ENCODE measurements at regions not wholly inside any gene's neighbourhood (a gene's known extent, or its start where the extent isn't known, plus 50 kb on each side); places are given as distances from the start of the nearest gene placed in this dataset.

GRCh38 chr2:129754421-129754820, 225.0 kb upstream of the RAB6C start:
- no peak for DNase-seq (ENCODE audit: low read depth)

GRCh38 chr2:129754831-129755230, 224.6 kb upstream of the RAB6C start:
- DNase-seq (ENCODE audit: low read depth): no peak

GRCh38 chr2:129755786-129756185, 223.7 kb upstream of the RAB6C start:
- no peak for DNase-seq (ENCODE audit: low read depth)

DNA sequence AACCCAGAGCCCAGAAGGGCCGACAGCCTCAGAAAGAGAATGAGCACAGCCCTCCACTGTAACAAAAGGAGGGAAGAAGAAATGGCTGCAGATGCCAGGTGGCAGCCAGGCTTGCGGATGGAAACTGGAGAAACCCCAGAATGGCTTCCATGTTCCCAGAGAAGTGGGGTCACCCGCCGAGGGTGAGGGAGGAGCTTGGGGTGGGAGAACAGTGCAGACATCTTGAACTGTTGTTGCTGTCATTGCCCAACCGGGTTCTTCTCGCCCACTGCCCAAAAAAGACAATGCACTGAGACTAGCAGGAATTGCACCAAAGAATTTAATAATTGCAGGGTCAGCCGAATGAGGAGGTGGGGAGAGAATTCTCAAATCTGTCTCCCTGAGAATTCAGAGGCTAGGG, 223.2 kb upstream of the RAB6C start:
- no peak for DNase-seq (ENCODE audit: low read depth)

- DNase-seq (ENCODE audit: low read depth): no peak
These were observed 222.0 kb upstream of the RAB6C start for GRCh38 chr2:129757366-129757914.

GRCh38 chr2:129757915-129758783, 221.3 kb upstream of the RAB6C start:
- no peak for DNase-seq (ENCODE audit: low read depth)

DNA sequence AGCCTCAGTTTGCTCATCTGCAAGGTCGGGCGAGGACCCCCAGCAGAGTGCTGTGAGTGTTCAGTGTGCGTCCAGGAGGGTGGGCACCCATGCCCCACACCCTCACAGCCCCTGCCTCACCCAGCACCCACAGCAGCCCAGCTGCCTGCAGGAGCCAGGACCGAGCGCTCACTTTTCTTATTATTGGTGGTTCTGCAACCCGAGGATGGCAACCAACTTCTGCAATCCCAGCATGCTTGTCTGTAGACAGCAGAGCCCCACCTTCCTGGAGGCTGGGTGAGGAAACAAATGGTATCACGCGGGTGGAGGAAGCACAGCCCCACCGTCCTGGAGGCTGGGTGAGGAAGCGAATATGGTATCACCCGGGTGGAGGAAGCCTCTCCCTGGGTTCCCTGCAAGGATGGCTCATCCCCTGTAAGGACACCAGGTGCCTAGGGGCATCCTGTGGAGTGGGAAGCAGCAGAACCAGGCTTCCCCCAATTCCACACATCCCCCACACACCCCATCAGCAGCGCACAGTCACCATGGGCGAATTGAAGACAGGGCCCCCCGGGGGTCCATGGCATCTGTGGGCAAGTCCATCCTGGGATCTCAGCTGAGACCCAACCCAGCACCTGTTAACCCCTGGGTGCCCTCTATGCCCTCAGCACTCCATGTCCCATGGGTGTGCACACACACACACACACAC, 220.5 kb upstream of the RAB6C start:
- no peak for DNase-seq (ENCODE audit: low read depth)

GRCh38 chr2:129759472-129760010, 219.9 kb upstream of the RAB6C start:
- DNase-seq (ENCODE audit: low read depth): no peak

- no peak for DNase-seq (ENCODE audit: low read depth)
These were observed 218.8 kb upstream of the RAB6C start for GRCh38 chr2:129760669-129761068.

GRCh38 chr2:129761569-129762021, 217.9 kb upstream of the RAB6C start:
- DNase-seq (ENCODE audit: low read depth): no peak

DNA sequence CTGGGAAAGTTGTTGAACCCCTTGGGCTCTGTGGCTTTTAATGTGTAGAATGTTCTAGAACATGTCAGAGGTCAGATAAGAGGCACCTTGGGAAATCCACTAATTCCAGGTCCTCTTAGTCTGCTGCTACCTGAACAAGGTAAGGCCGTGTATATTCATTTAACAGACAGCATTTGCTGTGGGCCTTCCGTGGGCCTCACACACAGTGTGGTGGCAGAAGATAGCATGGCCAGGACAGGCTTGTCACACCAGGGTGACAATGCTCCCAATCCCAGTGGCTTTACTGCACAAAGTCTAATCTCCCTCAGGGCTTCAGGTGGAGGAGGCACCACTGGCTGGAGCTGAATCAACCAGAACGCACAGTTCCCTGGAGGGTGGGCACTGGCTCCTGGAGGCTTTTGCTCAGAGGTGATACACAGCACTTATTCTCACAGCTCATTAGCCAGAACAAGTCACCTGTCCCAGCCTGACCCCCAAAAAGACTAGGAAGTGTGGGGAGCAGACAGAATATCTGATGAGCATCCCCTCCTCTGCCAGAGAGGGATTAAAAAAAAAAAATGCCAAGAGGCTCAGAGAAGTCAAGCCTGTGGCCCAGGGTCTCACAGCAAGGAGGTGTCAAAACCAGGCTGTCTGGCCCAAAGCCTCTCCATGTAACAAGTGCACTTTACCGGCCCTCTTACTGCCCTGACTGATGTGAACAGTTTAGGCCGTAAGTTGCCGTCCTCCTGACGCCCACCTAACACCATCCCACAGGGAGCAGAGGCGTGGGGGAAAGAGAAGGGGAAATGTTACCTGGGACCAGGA, 216.9 kb upstream of the RAB6C start:
- DNase-seq (ENCODE audit: low read depth): no peak

DNA sequence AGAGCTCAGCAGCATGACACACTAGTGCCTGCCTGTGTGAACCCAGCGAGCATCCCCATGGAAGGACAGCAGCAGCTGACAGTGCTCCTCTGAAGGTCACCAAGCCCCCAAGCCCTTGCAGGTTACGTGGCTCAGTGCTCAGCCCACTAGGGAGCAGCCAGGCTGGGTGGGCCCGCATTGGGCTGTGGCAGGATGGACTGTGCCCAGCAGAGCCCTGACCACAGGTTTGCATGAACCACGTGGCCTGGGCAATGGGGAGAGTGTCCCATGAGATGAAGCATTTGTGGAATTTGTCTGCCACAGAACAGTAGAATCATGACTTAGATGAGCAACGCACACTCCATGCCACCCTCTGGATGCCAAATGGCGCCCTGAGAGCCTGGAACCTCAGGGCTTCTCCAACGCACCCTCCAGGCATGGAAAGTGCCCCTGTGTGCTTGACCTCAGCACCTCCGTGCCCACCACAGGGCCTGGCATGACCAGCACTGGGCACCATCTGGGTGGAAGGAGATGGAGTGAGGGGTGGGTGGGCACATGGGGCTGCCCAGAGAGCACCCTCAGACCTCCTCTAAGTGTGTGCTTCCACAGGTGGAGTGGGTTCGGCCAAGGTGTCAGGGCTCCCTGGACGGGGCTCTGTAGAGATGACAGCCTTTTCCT, 216.1 kb upstream of the RAB6C start:
- DNase-seq (ENCODE audit: low read depth): no peak

GRCh38 chr2:129763966-129764365, 215.5 kb upstream of the RAB6C start:
- DNase-seq (ENCODE audit: low read depth): no peak

GRCh38 chr2:129764376-129765325, 214.8 kb upstream of the RAB6C start:
- no peak for DNase-seq (ENCODE audit: low read depth)

DNA sequence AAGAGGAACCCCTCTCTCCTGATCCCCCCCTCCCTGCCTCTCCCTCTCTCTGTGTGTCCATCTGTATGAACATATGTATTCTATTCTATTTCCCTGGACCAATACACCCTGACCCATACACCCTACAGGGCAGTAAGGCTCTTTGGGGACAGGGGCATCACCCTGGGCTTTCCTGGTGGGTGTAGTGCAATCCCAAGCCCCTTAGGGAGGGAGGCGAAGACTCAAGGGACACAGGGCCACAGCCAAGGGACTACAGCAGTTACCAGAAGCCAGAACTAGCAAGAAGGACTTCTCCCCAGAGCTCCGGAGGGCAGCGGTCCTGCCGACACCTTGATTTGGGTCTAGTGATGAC, 214.2 kb upstream of the RAB6C start:
- DNase-seq (ENCODE audit: low read depth): no peak

GRCh38 chr2:129765678-129766351, 213.7 kb upstream of the RAB6C start:
- no peak for DNase-seq (ENCODE audit: low read depth)

DNA sequence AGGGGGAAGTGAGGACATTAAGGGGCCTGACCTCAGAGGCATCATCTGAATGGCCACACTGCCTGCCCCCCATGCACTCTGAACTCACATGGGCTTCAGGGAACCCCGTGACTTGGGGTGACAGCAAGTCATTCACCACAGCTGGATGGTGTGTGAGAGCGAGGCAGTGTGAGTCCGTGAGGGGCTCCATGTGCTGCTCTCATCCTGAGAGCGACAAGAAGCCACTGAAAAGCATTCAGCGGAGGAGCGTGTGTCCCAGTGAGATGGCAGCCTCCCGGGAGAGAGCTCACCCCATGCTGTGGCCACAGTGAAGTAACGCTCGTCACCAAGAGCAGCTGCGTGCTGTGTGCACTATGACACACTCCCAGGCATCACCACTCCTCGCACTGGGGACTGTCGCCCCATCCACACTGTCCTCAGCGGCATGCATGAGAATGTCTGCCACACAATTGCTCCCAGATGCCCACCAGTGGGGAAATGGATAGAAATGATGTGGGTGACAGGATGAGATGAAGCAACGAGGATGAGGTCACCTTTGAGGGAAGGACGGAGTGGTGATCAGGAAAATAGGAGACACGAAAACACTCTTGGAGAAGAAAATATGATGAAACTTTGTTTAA, 213.0 kb upstream of the RAB6C start:
- no peak for DNase-seq (ENCODE audit: low read depth)

- DNase-seq (ENCODE audit: low read depth): no peak
These were observed 212.0 kb upstream of the RAB6C start for GRCh38 chr2:129767346-129768035.

GRCh38 chr2:129768036-129768386, 211.5 kb upstream of the RAB6C start:
- DNase-seq (ENCODE audit: low read depth): no peak
